ENCODE measurements at regions not wholly inside any gene's neighbourhood (a gene's known extent, or its start where the extent isn't known, plus 50 kb on each side); places are given as distances from the start of the nearest gene placed in this dataset.

- no peak for TF ChIP-seq GATA2 (IDR thresholded peaks at IDR 0.05; ENCODE audit: low read depth, low read length)
- TF ChIP-seq GATA3 (IDR thresholded peaks at IDR 0.05; ENCODE audit: low read depth, low read length), result no peak
Observed at GRCh38 chr20:11726026-11726425, 191.7 kb upstream of the BTBD3 start.

Measured in SH-SY5Y (cell line).